K562 (cell line): ENCODE measurements at regions not wholly inside any gene's neighbourhood (a gene's known extent, or its start where the extent isn't known, plus 50 kb on each side); places are given as distances from the start of the nearest gene placed in this dataset.

Source experiments
- CREB1 ChIP-seq, 2 experiments: sonication (generic) in 1 of 2; formaldehyde crosslinking in 1 of 2; IDR thresholded peaks; 2 replicates each; pipeline versions ENCODE4 v1.6.1 to v1.8.0; 2012 to 2022; ENCODE audit warnings: inconsistent platforms in 1 of 2, mild to moderate bottlenecking in 1 of 2, missing genetic modification reagents in 1 of 2, moderate library complexity in 1 of 2
- CTCF ChIP-seq, 3 experiments: IDR thresholded peaks in 2 of 3; conservative IDR thresholded peaks in 1 of 3; 2 replicates each; pipeline ENCODE4 v1.5.1; 2011 to 2012; ENCODE audit warnings: low read length in 3 of 3, mild to moderate bottlenecking in 3 of 3, control low read depth in 2 of 3, improper control_type of control experiment in 1 of 3, inconsistent platforms in 1 of 3, low read depth in 1 of 3, mixed read lengths in 1 of 3, moderate library complexity in 1 of 3; ENCODE audit not compliant: insufficient read depth in 2 of 3
- DPF2 ChIP-seq: fragments of 450-650 bp; IDR thresholded peaks from 2 replicates; pipeline ENCODE4 v1.6.1; 2016
- RAD21 ChIP-seq, 2 experiments: fragments of 250-450 bp in 1 of 2; fragments of 450-650 bp in 1 of 2; sonication (Bioruptor Pico) in 1 of 2; formaldehyde crosslinking in 1 of 2; IDR thresholded peaks in 1 of 2; conservative IDR thresholded peaks in 1 of 2; 2 replicates each; pipeline versions ENCODE4 v1.4.0 to v1.8.0; 2020 to 2022; ENCODE audit warnings: mild to moderate bottlenecking in 2 of 2, moderate library complexity in 1 of 2
- REST ChIP-seq, 2 experiments: fragments of 450-650 bp; formaldehyde crosslinking in 1 of 2; IDR thresholded peaks; 2 replicates each; pipeline versions ENCODE4 v1.4.0 to v1.6.1; 2014 to 2020; ENCODE audit warnings: mild to moderate bottlenecking in 2 of 2, borderline replicate concordance in 1 of 2, low read depth in 1 of 2
- SMC3 ChIP-seq: conservative IDR thresholded peaks from 2 replicates; pipeline ENCODE4 v1.6.1; 2011; ENCODE audit warnings: low read depth, low read length, improper control_type of control experiment; ENCODE audit not compliant: insufficient read depth
- TSHZ1 ChIP-seq: fragments of 250-450 bp; sonication (Bioruptor Pico); IDR thresholded peaks from 2 replicates; pipeline ENCODE4 v1.4.0; 2020; ENCODE audit warnings: mild to moderate bottlenecking, moderate library complexity

GRCh38 chr5:4862500-4862899 is 277.6 kb upstream of the ADAMTS16 start (continued):
- no peak for TF ChIP-seq TSHZ1
- no peak for TF ChIP-seq DPF2
- 0 out of 2 replicates have a peak, but pooled peaks have one; percentile 28 for TF ChIP-seq SMC3
- peak; percentile 62; the same call in 1 of the 2 replicates for TF ChIP-seq REST (IDR thresholded peaks at IDR 0.05; ENCODE audit: borderline replicate concordance)
- no peak for TF ChIP-seq REST (CRISPR knock-in tag; IDR thresholded peaks at IDR 0.05; ENCODE audit: low read depth)
- TF ChIP-seq RAD21 (CRISPR knock-in tag; conservative IDR thresholded peaks at IDR 0.05 in 1 of 2, IDR thresholded peaks at IDR 0.05 in 1 of 2): peak; percentile 76 to 90
- no peak; the same call in 1 of the 2 replicates for TF ChIP-seq CREB1 (IDR thresholded peaks at IDR 0.05)
- no peak for TF ChIP-seq CREB1 (CRISPR knock-in tag; IDR thresholded peaks at IDR 0.05)
- peak in 2 of 3 experiments; percentile 43 to 80; a peak in 3 of 6 replicates for TF ChIP-seq CTCF (IDR thresholded peaks at IDR 0.05 in 2 of 3, conservative IDR thresholded peaks at IDR 0.05 in 1 of 3; ENCODE audit: insufficient read depth in 2 of 3, low read depth in 1 of 3, low read length in 3 of 3)
